HG03064 (cell line): ENCODE measurements at regions not wholly inside any gene's neighbourhood (a gene's known extent, or its start where the extent isn't known, plus 50 kb on each side); places are given as distances from the start of the nearest gene placed in this dataset.

Experiments
- ATAC-seq: cut with Tn5 transposase; IDR thresholded peaks from one replicate; pipeline ENCODE4 v1.9.1; 2021; ENCODE audit warnings: low read depth; ENCODE audit not compliant: unreplicated experiment

GRCh38 chr6:114419175-114419574, 76.4 kb upstream of the HS3ST5 start:
- ATAC-seq, result peak; percentile 87

- ATAC-seq, result peak; percentile 11
Observed at GRCh38 chr6:114418304-114418972, 75.6 kb upstream of the HS3ST5 start.

- ATAC-seq, result no peak
Observed at GRCh38 chr6:114407426-114408035, 64.7 kb upstream of the HS3ST5 start.

- no peak for ATAC-seq
Observed at GRCh38 chr6:114404339-114404955, 61.6 kb upstream of the HS3ST5 start.

DNA sequence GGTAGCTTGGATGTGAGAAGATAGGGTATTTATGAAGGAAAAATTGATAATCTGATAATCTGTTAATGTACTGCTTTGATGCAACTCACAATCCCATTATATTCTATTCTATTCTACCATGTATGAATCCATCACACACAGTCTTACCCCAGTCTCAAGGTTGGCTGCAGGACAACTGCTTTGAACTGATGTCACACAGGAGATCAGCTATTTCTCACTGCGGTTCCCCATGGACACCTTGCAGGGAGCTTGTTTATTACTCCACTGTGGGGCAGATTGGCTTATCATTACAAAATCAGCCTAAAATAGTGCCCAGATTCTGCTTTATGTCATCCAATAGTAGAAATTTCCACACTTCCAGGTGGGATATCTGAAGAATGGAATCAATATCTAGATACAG, 61.0 kb upstream of the HS3ST5 start:
- ATAC-seq, result no peak

- ATAC-seq, result no peak
Observed at GRCh38 chr6:114398481-114398880, 55.7 kb upstream of the HS3ST5 start.
